ENCODE measurements at regions not wholly inside any gene's neighbourhood (a gene's known extent, or its start where the extent isn't known, plus 50 kb on each side); places are given as distances from the start of the nearest gene placed in this dataset.

DNA sequence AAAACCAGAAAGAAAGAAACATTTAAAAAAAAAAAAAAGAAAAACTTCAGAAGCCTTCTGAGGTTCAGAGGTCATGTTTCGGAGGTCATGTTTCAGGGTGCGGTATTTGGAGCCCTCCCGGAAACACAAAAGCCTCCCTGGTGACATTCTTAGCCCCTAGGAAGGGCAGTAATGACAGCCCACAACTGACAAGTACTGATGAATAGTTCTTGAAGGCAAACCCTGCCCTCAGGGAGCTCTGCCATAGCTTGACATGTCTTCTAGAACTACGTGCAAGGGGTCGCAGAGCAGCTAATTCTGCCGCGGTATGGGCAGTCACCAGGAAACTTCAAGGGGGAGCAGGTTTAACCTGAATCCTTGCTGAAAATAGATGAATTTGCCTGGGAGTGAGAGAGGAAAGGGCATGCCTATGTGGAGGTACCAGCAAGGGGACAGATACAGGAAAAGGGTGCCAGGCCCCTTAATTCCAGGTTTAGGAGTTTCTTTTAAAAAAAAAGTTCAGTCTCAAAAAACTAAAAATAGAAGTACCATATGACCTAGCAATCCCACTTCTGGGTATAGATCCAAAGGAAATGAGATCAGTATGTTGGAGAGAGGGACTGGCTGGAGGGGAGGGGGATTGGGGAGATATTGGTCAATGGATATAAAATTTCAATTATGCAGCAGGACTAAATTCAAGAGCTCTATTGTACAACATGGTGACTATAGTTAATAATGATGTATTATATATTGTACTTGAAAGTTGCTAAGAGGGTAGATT, 98.4 kb downstream of the C9orf152 start:
- H3K27ac ChIP-seq, result no peak overlapping the region
- TF ChIP-seq ZFX (IDR thresholded peaks at IDR 0.05) (no peak), CTCF (conservative IDR thresholded peaks at IDR 0.05) (no peak)

- no peak overlapping the region for H3K27ac ChIP-seq
- TF ChIP-seq CTCF (conservative IDR thresholded peaks at IDR 0.05) (no peak), ZFX (IDR thresholded peaks at IDR 0.05) (no peak)
Observed at GRCh38 chr9:110110154-110110553, 97.8 kb downstream of the C9orf152 start.

GRCh38 chr9:110111868-110112267, 96.1 kb downstream of the C9orf152 start:
- TF ChIP-seq ZFX (IDR thresholded peaks at IDR 0.05) (no peak), CTCF (conservative IDR thresholded peaks at IDR 0.05) (no peak)
- H3K27ac ChIP-seq, result no peak overlapping the region

DNA sequence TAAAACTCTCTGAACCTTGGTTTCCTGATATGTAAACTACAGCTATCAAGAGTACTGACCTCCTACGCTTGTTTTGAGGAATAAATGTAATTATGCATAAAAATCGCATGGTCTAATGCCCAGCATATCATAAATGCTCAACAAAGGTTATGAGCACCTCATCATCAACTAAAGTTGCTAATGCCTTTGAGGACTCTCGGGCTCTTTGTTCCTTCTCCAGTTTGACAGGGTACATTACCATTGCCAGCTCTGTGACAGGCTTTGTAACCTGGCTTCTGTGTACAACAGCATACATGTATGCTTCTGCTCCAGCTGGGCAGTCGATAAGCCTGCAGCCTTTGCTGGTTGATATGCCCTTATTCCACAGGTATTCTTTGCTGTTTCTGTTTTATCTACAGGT, 95.2 kb downstream of the C9orf152 start:
- H3K27ac ChIP-seq, result no peak overlapping the region
- no peak for TF ChIP-seq CTCF (conservative IDR thresholded peaks at IDR 0.05)
- TF ChIP-seq ZFX (IDR thresholded peaks at IDR 0.05), result no peak

DNA sequence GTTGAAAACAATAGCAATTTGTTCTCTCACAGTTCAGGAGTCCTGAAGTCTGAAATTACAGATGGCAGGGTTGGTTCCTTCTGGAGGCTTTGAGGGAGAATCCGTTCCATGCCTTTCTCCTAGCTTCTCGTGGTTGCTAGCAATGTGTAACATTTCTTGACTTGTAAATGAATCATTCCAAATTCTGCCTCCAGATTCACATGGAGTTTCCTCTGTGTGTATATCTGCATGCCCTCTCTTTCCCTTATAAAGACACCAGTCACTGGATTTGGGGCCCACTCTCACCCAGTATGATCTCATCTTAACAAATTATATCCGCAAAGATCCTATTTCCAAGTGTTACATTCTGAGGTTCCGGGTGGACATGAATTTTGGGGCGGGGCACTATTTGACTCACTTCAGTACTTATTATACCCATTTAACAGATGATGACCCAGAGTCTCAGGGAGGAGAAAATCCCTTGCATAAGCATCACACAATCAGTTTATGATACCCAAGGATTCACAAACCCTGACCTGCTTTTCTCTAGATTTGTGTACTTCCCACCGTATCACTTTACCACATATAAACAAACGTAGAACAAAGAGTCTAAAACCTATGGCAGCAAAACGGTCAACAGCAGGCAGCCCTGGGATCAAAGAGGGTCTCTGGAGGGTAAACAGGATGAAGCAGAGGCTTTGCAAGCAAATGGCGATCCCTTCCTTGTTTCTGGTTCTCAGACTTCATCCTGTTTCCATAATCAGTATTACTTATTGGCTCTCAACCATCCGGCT, 93.7 kb downstream of the C9orf152 start:
- no peak for TF ChIP-seq CTCF (conservative IDR thresholded peaks at IDR 0.05)
- H3K27ac ChIP-seq, result no peak overlapping the region

DNA sequence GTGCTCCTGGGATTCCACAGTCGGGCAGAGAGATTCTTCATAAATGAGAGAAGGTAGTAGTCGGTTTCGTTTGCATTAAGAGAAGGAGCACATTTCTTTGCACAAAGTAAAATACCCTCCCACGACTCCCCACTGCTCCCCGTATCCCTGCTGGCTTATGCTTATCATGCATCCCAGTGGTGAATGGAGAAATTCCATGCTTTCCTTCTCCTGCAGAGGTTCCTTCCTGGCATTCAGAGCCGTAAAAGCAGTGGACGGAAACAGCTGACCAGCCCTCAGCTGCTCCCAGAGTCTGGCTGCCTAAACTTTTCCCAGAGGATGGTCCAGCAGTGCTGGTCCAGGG, 93.1 kb downstream of the C9orf152 start:
- H3K27ac ChIP-seq, result no peak overlapping the region
- TF ChIP-seq CTCF (conservative IDR thresholded peaks at IDR 0.05) (no peak), ZFX (IDR thresholded peaks at IDR 0.05) (no peak)

GRCh38 chr9:110115341-110115820, 92.6 kb downstream of the C9orf152 start:
- TF ChIP-seq ZFX (IDR thresholded peaks at IDR 0.05) (no peak), CTCF (conservative IDR thresholded peaks at IDR 0.05) (no peak)
- no peak overlapping the region for H3K27ac ChIP-seq
